CD8-positive, alpha-beta memory T cell (primary cell): ENCODE measurements at regions not wholly inside any gene's neighbourhood (a gene's known extent, or its start where the extent isn't known, plus 50 kb on each side); places are given as distances from the start of the nearest gene placed in this dataset.

Experiments
- CTCF ChIA-PET: fragments of 350-600 bp; sonication (Branson Sonifier 250); formaldehyde crosslinking; loops from one replicate; lab custom pipeline; 2021; ENCODE audit warnings: antibody characterized with exemption; lab: Charles Lee
- POLR2A ChIA-PET: fragments of 350-600 bp; sonication (Branson Sonifier 250); formaldehyde crosslinking; loops from one replicate; lab custom pipeline; 2021; ENCODE audit warnings: antibody characterized with exemption; lab: Charles Lee
- DNase-seq, 5 donors: peaks; one replicate each; pipeline versions ENCODE4 v3.0.0 to v3.0.0-alpha.2; 2020 to 2022; ENCODE audit warnings: mixed read lengths in 1 of 5
- H3K27ac ChIP-seq: one replicate; pipeline ENCODE4 v1.7.0; 2013; ENCODE audit warnings: low read depth, mild to moderate bottlenecking, low read length, moderate library complexity
- H3K27me3 ChIP-seq: 2 replicates; pipeline ENCODE4 v1.7.0; 2013; ENCODE audit warnings: low read length, mild to moderate bottlenecking; ENCODE audit not compliant: insufficient read depth, poor library complexity, severe bottlenecking
- H3K36me3 ChIP-seq: 2 replicates; pipeline ENCODE4 v1.7.0; 2013; ENCODE audit warnings: mild to moderate bottlenecking, low read length, moderate library complexity; ENCODE audit not compliant: insufficient read depth
- H3K4me1 ChIP-seq: 2 replicates; pipeline ENCODE4 v1.7.0; 2013; ENCODE audit warnings: mild to moderate bottlenecking, low read length, moderate library complexity; ENCODE audit not compliant: insufficient read depth
- H3K4me3 ChIP-seq: 2 replicates; pipeline ENCODE4 v1.7.0; 2013; ENCODE audit warnings: mild to moderate bottlenecking, low read length
- H3K9me3 ChIP-seq: 2 replicates; pipeline ENCODE4 v1.7.0; 2013; ENCODE audit warnings: mild to moderate bottlenecking, low read length
- H3K27ac Mint-ChIP-seq, 8 donors: one replicate each; pipeline ENCODE4 v1.8.0; 2020 to 2021; ENCODE audit warnings: mixed read lengths in 8 of 8, mild to moderate bottlenecking in 6 of 8, inconsistent platforms in 3 of 8, moderate library complexity in 3 of 8
- H3K27me3 Mint-ChIP-seq, 2 donors: one replicate each; pipeline ENCODE4 v1.8.0; 2020 to 2021; ENCODE audit warnings: mixed read lengths in 2 of 2, mild to moderate bottlenecking in 1 of 2, moderate library complexity in 1 of 2
- H3K36me3 Mint-ChIP-seq, 3 donors: one replicate each; pipeline ENCODE4 v1.8.0; 2020 to 2021; ENCODE audit warnings: mixed read lengths in 3 of 3, inconsistent platforms in 1 of 3, mild to moderate bottlenecking in 1 of 3
- H3K4me1 Mint-ChIP-seq, 3 donors: one replicate each; pipeline ENCODE4 v1.8.0; 2020 to 2021; ENCODE audit warnings: mixed read lengths in 3 of 3, inconsistent platforms in 1 of 3, mild to moderate bottlenecking in 1 of 3
- H3K4me3 Mint-ChIP-seq, 7 donors: one replicate each; pipeline ENCODE4 v1.8.0; 2020 to 2021; ENCODE audit warnings: mixed read lengths in 7 of 7, mild to moderate bottlenecking in 6 of 7, moderate library complexity in 4 of 7, inconsistent platforms in 2 of 7
- H3K9me3 Mint-ChIP-seq, 5 donors: one replicate each; pipeline ENCODE4 v1.8.0; 2020 to 2022; ENCODE audit warnings: mixed read lengths in 5 of 5, mild to moderate bottlenecking in 3 of 5, moderate library complexity in 2 of 5, inconsistent platforms in 1 of 5

- H3K27me3 ChIP-seq, result no peaks in the 10 kb centered on the region
- no peaks in the 10 kb centered on the region for H3K4me1 ChIP-seq
- no peak overlapping the region for H3K4me3 ChIP-seq
- no peaks in the 10 kb centered on the region for H3K9me3 ChIP-seq
- no peak overlapping the region for H3K4me3 Mint-ChIP-seq
- no peaks in the 10 kb centered on the region for H3K36me3 Mint-ChIP-seq
- H3K27ac Mint-ChIP-seq, result no peak overlapping the region
- H3K27me3 Mint-ChIP-seq, result no peaks in the 10 kb centered on the region
- no peaks in the 10 kb centered on the region for H3K36me3 ChIP-seq
- no peak for DNase-seq
- POLR2A ChIA-PET, result no interaction called here
- H3K27ac ChIP-seq, result no peak overlapping the region
- CTCF ChIA-PET, result no interaction called here
- H3K9me3 Mint-ChIP-seq, result peaks cover 5 to 25% (median 9%) of the 10 kb centered on the region in 5 donors
- no peaks in the 10 kb centered on the region for H3K4me1 Mint-ChIP-seq
These were observed 531.4 kb downstream of the TDRD15 start for GRCh38 chr2:21655136-21655535.

DNA sequence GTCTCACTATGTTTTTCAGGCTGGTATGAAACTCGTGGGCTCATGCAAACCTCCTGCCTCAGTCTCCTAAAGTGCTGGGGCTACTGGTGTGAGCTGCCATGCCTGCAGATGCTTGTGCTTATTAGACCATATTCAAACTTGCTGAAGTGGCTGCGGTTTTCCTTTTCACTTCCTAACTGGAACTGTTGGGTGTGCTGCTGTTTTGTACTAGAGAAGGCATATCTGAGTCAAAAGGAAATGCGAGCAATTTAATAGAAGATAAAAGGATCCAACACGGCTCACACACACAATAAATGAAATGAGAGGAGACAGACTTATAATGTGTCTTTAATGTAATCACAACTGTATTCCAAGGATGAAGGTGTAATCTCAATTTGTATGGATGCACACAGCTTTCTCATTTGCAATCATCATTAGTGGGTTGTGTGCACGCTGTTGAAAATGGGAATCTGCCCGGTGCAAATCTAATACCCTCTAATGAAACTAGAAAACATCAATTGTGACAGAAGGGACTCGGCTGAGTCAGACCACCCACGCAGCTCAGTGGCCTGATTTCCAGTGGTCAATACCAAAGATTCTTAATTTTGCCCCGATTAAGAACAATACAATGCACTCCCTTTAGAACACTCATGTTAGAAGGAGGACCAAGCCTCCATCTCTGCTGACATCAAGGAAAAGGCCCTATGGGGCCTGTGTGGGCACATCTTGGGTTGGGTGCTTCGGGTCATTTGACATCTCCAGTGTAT lies 532.7 kb downstream of the TDRD15 start:
- peaks cover 3 to 25% (median 5%) of the 10 kb centered on the region in 5 donors for H3K9me3 Mint-ChIP-seq
- no peaks in the 10 kb centered on the region for H3K4me1 ChIP-seq
- no peaks in the 10 kb centered on the region for H3K27me3 Mint-ChIP-seq
- H3K9me3 ChIP-seq, result no peaks in the 10 kb centered on the region
- no peaks in the 10 kb centered on the region for H3K36me3 ChIP-seq
- ChIA-PET POLR2A (no interaction called here), CTCF (no interaction called here)
- H3K4me3 Mint-ChIP-seq, result no peak overlapping the region
- DNase-seq, result no peak
- no peaks in the 10 kb centered on the region for H3K4me1 Mint-ChIP-seq
- no peak overlapping the region for H3K27ac Mint-ChIP-seq
- no peak overlapping the region for H3K27ac ChIP-seq
- no peak overlapping the region for H3K4me3 ChIP-seq
- no peaks in the 10 kb centered on the region for H3K36me3 Mint-ChIP-seq
- no peaks in the 10 kb centered on the region for H3K27me3 ChIP-seq

DNA sequence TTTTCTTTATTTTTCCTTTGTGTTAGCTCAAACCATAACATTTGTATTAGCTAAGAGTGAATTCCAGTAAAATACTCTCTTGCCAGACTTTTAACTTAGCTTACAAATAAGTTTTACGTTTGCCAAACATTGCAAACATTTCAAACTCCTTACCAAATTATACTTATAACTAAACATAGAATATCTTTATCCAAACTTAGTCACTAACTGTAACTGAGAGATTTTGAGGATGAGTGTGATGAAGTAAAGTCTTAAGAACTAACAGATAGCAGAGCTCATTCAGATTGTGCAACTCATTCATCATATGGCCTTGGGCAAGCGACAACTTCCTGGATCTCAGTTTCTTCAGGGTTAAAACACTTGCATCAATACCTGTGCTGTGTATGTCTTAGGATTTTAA lies 533.7 kb downstream of the TDRD15 start:
- Mint-ChIP-seq H3K4me3 (no peak overlapping the region), H3K27me3 (no peaks in the 10 kb centered on the region), H3K9me3 (peaks cover 3 to 25% (median 5%) of the 10 kb centered on the region in 5 donors)

GRCh38 chr2:21658269-21658668 lies 534.5 kb downstream of the TDRD15 start:
- Histone ChIP-seq H3K9me3 (no peaks in the 10 kb centered on the region), H3K4me3 (no peak overlapping the region), H3K27me3 (no peaks in the 10 kb centered on the region), H3K36me3 (no peaks in the 10 kb centered on the region), H3K4me1 (no peaks in the 10 kb centered on the region), H3K27ac (no peak overlapping the region)
- Mint-ChIP-seq H3K9me3 (peaks cover 2 to 25% (median 5%) of the 10 kb centered on the region in 5 donors), H3K4me1 (no peaks in the 10 kb centered on the region), H3K36me3 (no peaks in the 10 kb centered on the region), H3K4me3 (no peak overlapping the region), H3K27ac (no peak overlapping the region), H3K27me3 (no peaks in the 10 kb centered on the region)
- DNase-seq, result no peak
- CTCF ChIA-PET, result no interaction called here
- POLR2A ChIA-PET, result no interaction called here

More for the DNA sequence above, 533.7 kb downstream of the TDRD15 start:
- Histone ChIP-seq H3K4me1 (no peaks in the 10 kb centered on the region), H3K27ac (no peak overlapping the region), H3K4me3 (no peak overlapping the region), H3K36me3 (no peaks in the 10 kb centered on the region), H3K27me3 (no peaks in the 10 kb centered on the region), H3K9me3 (no peaks in the 10 kb centered on the region)
- POLR2A ChIA-PET, result no interaction called here
- H3K4me1 Mint-ChIP-seq, result no peaks in the 10 kb centered on the region
- CTCF ChIA-PET, result no interaction called here
- no peak overlapping the region for H3K27ac Mint-ChIP-seq
- H3K36me3 Mint-ChIP-seq, result no peaks in the 10 kb centered on the region
- DNase-seq, result no peak

GRCh38 chr2:21658907-21659477 lies 535.2 kb downstream of the TDRD15 start:
- CTCF ChIA-PET, result no interaction called here
- no peak overlapping the region for H3K4me3 Mint-ChIP-seq

DNA sequence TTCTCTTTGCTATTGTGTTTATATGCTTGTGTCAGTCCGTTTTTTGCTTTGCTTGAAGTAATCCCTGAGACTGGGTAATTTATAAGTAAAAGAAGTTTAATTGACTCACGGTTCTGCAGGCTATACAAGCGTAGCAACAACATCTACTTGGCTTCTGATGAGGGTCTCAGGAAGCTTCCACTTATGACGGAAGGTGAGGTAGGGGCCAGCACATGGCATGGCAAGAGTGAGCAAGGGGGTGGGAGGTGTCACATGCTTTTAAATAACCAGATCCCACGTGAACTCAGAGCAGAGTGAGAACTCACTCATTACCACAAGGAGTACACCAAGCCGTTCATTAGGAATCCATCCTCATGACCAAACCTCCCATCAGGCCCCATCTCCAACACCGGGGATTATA lies 540.3 kb downstream of the TDRD15 start:
- ChIA-PET POLR2A (no interaction called here), CTCF (no interaction called here)
- Mint-ChIP-seq H3K36me3 (no peaks in the 10 kb centered on the region), H3K4me1 (no peaks in the 10 kb centered on the region), H3K9me3 (peaks cover 0 to 23% (median 15%) of the 10 kb centered on the region in 5 donors), H3K27ac (no peak overlapping the region), H3K27me3 (no peaks in the 10 kb centered on the region), H3K4me3 (no peak overlapping the region)
- H3K4me3 ChIP-seq, result no peak overlapping the region
- DNase-seq, result no peak
- H3K4me1 ChIP-seq, result no peaks in the 10 kb centered on the region
- no peaks in the 10 kb centered on the region for H3K9me3 ChIP-seq
- no peaks in the 10 kb centered on the region for H3K36me3 ChIP-seq
- no peaks in the 10 kb centered on the region for H3K27me3 ChIP-seq
- no peak overlapping the region for H3K27ac ChIP-seq

More at GRCh38 chr2:21658907-21659477, 535.2 kb downstream of the TDRD15 start:
- Mint-ChIP-seq H3K4me1 (no peaks in the 10 kb centered on the region), H3K27me3 (no peaks in the 10 kb centered on the region), H3K27ac (no peak overlapping the region), H3K36me3 (no peaks in the 10 kb centered on the region), H3K9me3 (peaks cover 2 to 25% (median 4%) of the 10 kb centered on the region in 5 donors)
- Histone ChIP-seq H3K9me3 (no peaks in the 10 kb centered on the region), H3K36me3 (no peaks in the 10 kb centered on the region), H3K4me3 (no peak overlapping the region), H3K4me1 (no peaks in the 10 kb centered on the region), H3K27ac (no peak overlapping the region), H3K27me3 (no peaks in the 10 kb centered on the region)
- DNase-seq, result no peak
- POLR2A ChIA-PET, result no interaction called here

GRCh38 chr2:21667638-21668037 lies 543.9 kb downstream of the TDRD15 start:
- no peaks in the 10 kb centered on the region for H3K9me3 ChIP-seq
- Mint-ChIP-seq H3K27me3 (no peaks in the 10 kb centered on the region), H3K4me3 (no peak overlapping the region), H3K9me3 (peaks cover 4 to 27% (median 22%) of the 10 kb centered on the region in 5 donors), H3K36me3 (no peaks in the 10 kb centered on the region), H3K27ac (peak overlapping the region in 1 of 8 donors; percentile 28), H3K4me1 (no peaks in the 10 kb centered on the region)
- no peaks in the 10 kb centered on the region for H3K4me1 ChIP-seq
- H3K27me3 ChIP-seq, result no peaks in the 10 kb centered on the region
- DNase-seq, result no peak
- H3K36me3 ChIP-seq, result no peaks in the 10 kb centered on the region
- H3K4me3 ChIP-seq, result no peak overlapping the region
- ChIA-PET CTCF (no interaction called here), POLR2A (no interaction called here)
- no peak overlapping the region for H3K27ac ChIP-seq

DNA sequence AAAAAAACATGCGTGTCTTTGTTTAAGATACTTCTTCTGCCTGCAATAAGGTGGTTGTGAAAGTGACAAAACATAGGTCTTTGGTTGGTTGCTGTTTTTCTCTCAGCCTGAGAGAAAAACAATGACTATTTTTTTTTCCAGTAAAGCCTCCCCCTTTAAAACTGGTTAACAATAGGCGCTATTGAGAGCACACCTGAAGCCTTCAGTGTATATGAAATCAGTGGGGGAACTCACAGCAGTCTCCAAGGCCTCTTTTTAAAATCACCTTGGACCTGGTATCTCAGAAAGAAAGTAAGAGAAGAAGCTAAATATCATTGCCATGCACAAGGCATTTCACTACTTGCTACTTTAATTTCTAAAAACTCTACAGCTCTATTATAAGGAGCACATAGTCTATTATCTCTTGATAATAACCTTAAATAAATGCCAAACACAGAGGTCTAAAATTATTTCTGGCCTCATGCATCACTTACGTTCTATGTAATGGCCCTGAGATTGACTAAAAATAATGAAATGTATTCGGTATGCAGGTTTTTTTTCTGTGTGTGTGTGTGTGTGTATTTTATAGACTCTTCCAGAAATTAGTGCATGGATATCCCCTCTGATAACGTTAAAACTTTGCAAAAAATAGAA lies 544.4 kb downstream of the TDRD15 start:
- Histone ChIP-seq H3K4me3 (no peak overlapping the region), H3K27ac (no peak overlapping the region), H3K36me3 (no peaks in the 10 kb centered on the region), H3K4me1 (no peaks in the 10 kb centered on the region), H3K9me3 (no peaks in the 10 kb centered on the region), H3K27me3 (no peaks in the 10 kb centered on the region)
- no peaks in the 10 kb centered on the region for H3K27me3 Mint-ChIP-seq
- no peaks in the 10 kb centered on the region for H3K36me3 Mint-ChIP-seq
- peaks cover 4 to 27% (median 20%) of the 10 kb centered on the region in 5 donors for H3K9me3 Mint-ChIP-seq
- ChIA-PET CTCF (no interaction called here), POLR2A (no interaction called here)
- DNase-seq, result no peak
- H3K4me3 Mint-ChIP-seq, result no peak overlapping the region
- no peak overlapping the region for H3K27ac Mint-ChIP-seq
- H3K4me1 Mint-ChIP-seq, result no peaks in the 10 kb centered on the region
